ENCODE measurements at regions not wholly inside any gene's neighbourhood (a gene's known extent, or its start where the extent isn't known, plus 50 kb on each side); places are given as distances from the start of the nearest gene placed in this dataset.

DNA sequence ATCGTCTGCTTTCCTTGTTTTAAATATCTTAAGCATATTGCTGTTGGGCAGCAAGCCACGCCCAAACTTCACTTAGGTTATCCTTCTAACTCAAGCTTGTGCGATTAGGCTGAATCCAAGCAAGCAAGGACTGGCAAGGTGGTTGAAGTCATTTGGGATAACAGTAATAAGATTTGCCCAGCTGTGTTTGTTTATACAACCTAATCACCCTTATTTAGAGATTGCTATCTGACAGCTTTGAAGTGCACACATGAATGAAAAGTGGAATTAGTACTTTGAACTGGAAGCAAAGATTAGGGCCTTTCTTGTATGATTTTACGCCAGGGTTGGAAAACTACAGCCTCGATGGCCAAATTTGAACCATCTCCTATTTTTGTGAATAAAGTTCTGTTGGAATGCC, 182.1 kb downstream of the ASB9 start:
- no peak for DNase-seq
- Mint-ChIP-seq H3K36me3 (ENCODE audit: insufficient read depth in 2 of 2) (no peaks in the 10 kb centered on the region), H3K9me3 (no peaks in the 10 kb centered on the region), H3K27ac (no peak overlapping the region), H3K4me1 (ENCODE audit: low read depth) (no peaks in the 10 kb centered on the region), H3K27me3 (ENCODE audit: low read depth) (peaks cover 26% of the 10 kb centered on the region), H3K4me3 (no peak overlapping the region)
- no peak for ATAC-seq (replicated peaks in 1 of 2)

DNA sequence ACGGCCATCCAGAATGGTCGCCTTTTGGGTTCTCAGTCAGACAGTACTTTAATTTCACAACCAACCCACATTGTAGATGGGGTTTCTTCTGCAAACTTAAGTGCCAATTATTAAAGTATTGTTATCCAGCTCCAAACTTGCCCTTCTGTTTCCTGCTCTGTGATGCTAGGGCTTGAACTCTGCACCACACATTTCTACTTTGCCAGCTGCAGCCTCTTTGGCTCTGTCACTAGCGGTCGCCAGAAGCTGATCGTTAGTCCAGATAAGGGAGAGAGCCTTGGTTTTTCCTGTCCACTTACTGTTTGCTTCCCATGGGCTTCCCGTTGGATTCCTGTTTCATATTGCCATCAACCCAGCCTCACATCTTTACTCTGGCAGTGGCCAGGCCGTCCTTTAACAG, 196.6 kb downstream of the ASB9 start:
- H3K4me3 Mint-ChIP-seq: no peak overlapping the region
- peaks cover 22% of the 10 kb centered on the region for H3K27me3 Mint-ChIP-seq (ENCODE audit: low read depth)
- no peaks in the 10 kb centered on the region for H3K36me3 Mint-ChIP-seq (ENCODE audit: insufficient read depth in 2 of 2)
- H3K27ac Mint-ChIP-seq: no peak overlapping the region
- H3K9me3 Mint-ChIP-seq: peaks cover 0 to 1% of the 10 kb centered on the region in 2 donors
- H3K4me1 Mint-ChIP-seq (ENCODE audit: low read depth): no peaks in the 10 kb centered on the region
- DNase-seq (no peak), ATAC-seq (replicated peaks in 1 of 2) (no peak)

DNA sequence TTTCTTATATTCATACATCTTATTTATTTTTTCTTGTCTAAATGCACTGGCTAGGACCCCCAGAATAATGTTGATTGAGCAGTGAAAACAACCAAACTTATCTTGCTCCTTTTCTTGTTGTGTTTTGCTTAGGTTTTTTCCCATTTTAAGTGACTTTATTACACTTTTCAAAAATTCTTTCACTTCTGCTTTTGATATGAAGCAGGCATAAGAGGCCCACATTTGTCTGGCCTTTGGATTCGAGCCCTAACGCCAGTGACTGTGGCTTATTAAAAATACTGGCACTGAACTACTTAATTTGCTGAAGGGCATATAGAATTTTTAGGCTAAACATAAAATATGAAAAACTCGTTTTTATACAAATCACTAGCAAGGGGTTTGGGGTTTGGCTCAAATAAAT, 197.0 kb downstream of the ASB9 start:
- ATAC-seq (replicated peaks in 1 of 2): no peak
- Mint-ChIP-seq H3K9me3 (no peaks in the 10 kb centered on the region), H3K36me3 (ENCODE audit: insufficient read depth in 2 of 2) (no peaks in the 10 kb centered on the region), H3K27ac (no peak overlapping the region), H3K27me3 (ENCODE audit: low read depth) (peaks cover 22% of the 10 kb centered on the region), H3K4me3 (no peak overlapping the region), H3K4me1 (ENCODE audit: low read depth) (no peaks in the 10 kb centered on the region)
- no peak for DNase-seq

DNA sequence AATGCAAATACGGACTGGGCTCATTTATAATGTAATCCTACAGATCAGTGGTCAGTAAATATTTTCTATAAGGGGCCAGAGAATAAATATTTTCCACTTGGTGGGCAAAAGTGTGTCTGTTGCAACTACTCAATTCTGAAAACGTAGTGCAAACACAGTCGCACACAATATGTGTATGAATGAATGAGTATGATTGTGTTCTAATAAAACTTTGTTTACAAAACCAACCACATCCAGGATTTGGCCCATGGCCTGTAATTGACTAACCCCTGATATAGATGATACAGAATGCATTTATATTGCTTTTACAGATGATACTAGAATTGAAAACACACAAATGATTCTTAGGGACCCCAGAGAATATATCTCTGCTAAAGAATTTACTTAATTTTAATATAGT, 197.6 kb downstream of the ASB9 start:
- ATAC-seq (replicated peaks in 1 of 2) (no peak), DNase-seq (no peak)
- Mint-ChIP-seq H3K27ac (no peak overlapping the region), H3K27me3 (ENCODE audit: low read depth) (peaks cover 22% of the 10 kb centered on the region), H3K4me1 (ENCODE audit: low read depth) (no peaks in the 10 kb centered on the region), H3K36me3 (ENCODE audit: insufficient read depth in 2 of 2) (no peaks in the 10 kb centered on the region), H3K4me3 (no peak overlapping the region), H3K9me3 (no peaks in the 10 kb centered on the region)

DNA sequence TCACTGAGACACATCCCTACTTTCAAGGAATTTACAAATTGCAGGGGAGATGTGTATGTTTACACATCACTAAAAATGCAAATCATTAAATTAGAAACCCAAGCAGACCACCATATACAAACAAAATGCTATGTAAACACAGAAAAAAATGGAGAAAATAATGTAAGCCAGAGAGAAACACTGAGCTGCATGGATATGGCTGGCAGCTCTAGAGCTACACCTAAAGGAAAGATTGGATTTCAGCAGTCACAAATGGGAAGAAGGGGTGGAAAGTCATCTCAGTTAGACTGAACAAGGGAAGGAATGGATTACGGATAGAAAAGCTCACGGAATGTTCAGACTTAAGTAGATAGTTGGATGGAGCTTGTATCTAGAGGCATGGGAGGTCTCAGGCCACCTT, 186.3 kb downstream of the MOSPD2 start:
- peaks cover 18% of the 10 kb centered on the region for H3K27me3 Mint-ChIP-seq (ENCODE audit: low read depth)
- DNase-seq (no peak), ATAC-seq (replicated peaks in 1 of 2) (no peak)
- no peaks in the 10 kb centered on the region for H3K4me1 Mint-ChIP-seq (ENCODE audit: low read depth)
- H3K4me3 Mint-ChIP-seq: no peak overlapping the region
- H3K27ac Mint-ChIP-seq: no peak overlapping the region
- peaks cover 0 to 5% of the 10 kb centered on the region in 2 donors for H3K36me3 Mint-ChIP-seq (ENCODE audit: insufficient read depth in 2 of 2)
- H3K9me3 Mint-ChIP-seq: no peaks in the 10 kb centered on the region

DNA sequence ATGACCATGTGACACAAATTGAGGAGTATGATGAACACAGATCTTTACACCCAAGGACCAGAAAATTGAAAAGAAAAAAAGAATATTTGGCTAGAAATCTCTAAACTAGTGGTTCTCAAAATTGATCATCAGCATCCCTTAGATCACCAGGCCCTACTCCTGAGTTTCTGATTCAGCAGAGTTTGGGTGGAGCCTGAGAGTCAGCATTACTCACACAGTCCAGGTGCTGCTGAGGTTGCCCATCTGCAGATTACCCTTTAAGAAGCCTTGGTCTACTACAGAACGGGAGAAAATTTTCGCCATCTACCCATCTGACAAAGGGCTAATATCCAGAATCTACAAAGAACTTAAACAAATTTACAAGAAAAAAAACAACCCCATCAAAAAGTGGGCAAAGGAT, 182.8 kb downstream of the MOSPD2 start:
- H3K9me3 Mint-ChIP-seq: peaks cover 0 to 3% of the 10 kb centered on the region in 2 donors
- no peak overlapping the region for H3K27ac Mint-ChIP-seq
- no peak overlapping the region for H3K4me3 Mint-ChIP-seq
- peaks cover 13% of the 10 kb centered on the region for H3K27me3 Mint-ChIP-seq (ENCODE audit: low read depth)
- no peak for ATAC-seq (replicated peaks in 1 of 2)
- H3K4me1 Mint-ChIP-seq (ENCODE audit: low read depth): no peaks in the 10 kb centered on the region
- H3K36me3 Mint-ChIP-seq (ENCODE audit: insufficient read depth in 2 of 2): peaks cover 2 to 5% of the 10 kb centered on the region in 2 donors
- DNase-seq: no peak

DNA sequence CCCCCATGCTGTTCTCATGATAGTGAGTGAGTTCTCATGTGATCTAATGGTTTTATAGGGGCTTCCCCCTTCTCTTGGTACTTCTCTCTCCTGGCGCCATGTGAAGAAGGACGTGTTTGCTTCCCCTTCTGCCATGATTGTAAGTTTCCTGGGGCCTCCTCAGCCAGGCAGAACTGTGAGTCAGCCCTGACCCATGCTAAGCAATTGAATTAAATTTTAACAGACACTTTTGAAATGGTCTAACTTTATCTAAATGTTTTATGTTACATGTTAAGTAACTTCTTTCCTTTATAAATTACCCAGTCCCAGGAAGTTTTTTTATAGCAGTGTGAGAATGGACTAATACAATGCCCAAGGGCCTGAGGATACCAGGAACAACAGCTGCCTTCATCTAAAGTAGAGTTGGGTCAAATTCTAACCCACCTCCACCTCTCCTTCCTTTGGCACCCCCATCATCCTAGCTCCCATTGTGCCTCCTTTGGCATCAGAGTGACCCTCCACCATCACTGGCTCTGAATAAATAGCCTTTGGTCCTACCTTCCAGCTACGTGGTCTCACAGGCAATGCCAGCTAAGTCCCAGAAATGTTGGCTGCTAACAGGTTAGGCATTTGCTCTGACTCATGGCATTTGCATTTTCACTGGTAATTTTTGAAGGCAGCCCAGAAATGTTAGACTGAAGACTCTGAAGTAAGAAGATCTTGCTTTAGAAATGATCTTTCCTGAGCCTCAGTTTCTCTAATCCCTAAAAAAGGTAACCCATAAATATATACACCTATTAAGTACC, 182.1 kb downstream of the MOSPD2 start:
- peaks cover 13% of the 10 kb centered on the region for H3K27me3 Mint-ChIP-seq (ENCODE audit: low read depth)
- no peak overlapping the region for H3K27ac Mint-ChIP-seq
- H3K9me3 Mint-ChIP-seq: peaks cover 0 to 3% of the 10 kb centered on the region in 2 donors
- no peak for ATAC-seq (replicated peaks in 1 of 2)
- DNase-seq: no peak
- H3K4me1 Mint-ChIP-seq (ENCODE audit: low read depth): no peaks in the 10 kb centered on the region
- peaks cover 2 to 5% of the 10 kb centered on the region in 2 donors for H3K36me3 Mint-ChIP-seq (ENCODE audit: insufficient read depth in 2 of 2)
- H3K4me3 Mint-ChIP-seq: no peak overlapping the region

DNA sequence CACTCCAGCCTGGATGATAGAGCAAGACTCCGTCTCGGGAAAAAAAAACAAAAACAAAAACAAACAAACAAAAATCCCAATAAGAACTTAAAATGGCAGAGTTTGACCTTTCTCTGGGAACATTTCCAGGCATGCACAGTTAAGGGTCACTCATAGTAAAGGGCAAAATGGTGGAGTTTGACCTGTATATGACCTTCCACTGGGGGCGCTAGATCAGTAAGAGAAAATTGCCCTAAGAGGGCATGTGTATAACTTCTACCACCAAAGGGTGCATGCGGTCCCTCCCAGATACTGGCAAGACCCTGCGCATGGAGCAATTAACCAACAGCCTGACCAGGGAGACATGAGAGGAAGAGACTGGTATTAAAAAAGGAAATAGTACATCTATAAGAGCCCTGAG, 177.2 kb downstream of the MOSPD2 start:
- Mint-ChIP-seq H3K27me3 (ENCODE audit: low read depth) (peaks cover 8% of the 10 kb centered on the region), H3K36me3 (ENCODE audit: insufficient read depth in 2 of 2) (peaks cover 3% of the 10 kb centered on the region in 2 donors), H3K4me3 (no peak overlapping the region), H3K27ac (no peak overlapping the region), H3K4me1 (ENCODE audit: low read depth) (no peaks in the 10 kb centered on the region), H3K9me3 (peaks cover 0 to 3% of the 10 kb centered on the region in 2 donors)
- no peak for DNase-seq
- no peak for ATAC-seq (replicated peaks in 1 of 2)

DNA sequence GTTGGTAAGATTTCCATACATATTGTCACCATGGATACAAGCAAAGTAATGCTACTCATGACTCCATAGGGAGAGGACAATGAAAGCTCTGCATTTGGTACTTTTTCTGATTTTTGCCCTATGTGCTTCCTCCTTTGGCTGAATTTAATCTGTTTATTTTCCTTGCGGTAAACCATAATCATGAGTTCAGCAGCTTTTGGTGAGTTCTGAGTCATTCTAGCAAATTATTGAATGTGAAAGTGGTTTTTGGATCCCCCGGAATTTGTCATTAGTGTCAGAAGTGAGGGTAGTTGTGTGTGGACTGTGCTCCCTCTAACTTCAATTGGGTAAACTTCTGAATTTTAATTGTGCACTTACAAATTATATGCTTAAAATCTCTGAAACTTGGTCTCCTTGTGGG, 170.3 kb downstream of the MOSPD2 start:
- Mint-ChIP-seq H3K27me3 (ENCODE audit: low read depth) (no peaks in the 10 kb centered on the region), H3K9me3 (no peaks in the 10 kb centered on the region), H3K36me3 (ENCODE audit: insufficient read depth in 2 of 2) (no peaks in the 10 kb centered on the region), H3K4me3 (no peak overlapping the region), H3K4me1 (ENCODE audit: low read depth) (no peaks in the 10 kb centered on the region), H3K27ac (no peak overlapping the region)
- DNase-seq (peak in 1 of 2 donors; percentile 1), ATAC-seq (replicated peaks in 1 of 2) (peak; percentile 45 to 79)

DNA sequence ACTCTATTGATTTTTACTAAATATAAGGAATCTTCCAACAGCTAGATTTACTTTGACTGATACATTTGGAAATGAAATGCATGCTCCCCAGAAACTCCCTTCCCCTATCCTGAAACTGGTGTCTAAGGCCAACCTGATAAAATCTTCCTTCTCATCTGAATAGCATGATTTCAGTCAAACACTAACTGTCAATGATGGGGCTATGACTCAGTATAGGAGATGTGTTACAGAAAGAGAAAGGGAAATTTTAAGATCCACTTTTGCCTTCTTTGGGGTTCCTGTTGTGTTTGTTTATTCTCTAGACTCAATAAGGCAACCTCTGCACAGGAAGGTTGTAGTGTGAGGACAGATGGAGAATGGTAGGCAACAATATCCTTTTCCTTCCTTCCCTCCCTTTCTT, 160.7 kb downstream of the MOSPD2 start:
- Mint-ChIP-seq H3K9me3 (peaks cover 2% of the 10 kb centered on the region in 2 donors), H3K27ac (no peak overlapping the region), H3K4me3 (peak overlapping the region; percentile 20 to 30), H3K36me3 (ENCODE audit: insufficient read depth in 2 of 2) (peaks cover 0 to 2% of the 10 kb centered on the region in 2 donors), H3K27me3 (ENCODE audit: low read depth) (peaks cover 14% of the 10 kb centered on the region), H3K4me1 (ENCODE audit: low read depth) (peaks cover 15% of the 10 kb centered on the region)
- no peak for DNase-seq
- peak; percentile 84 to 87 for ATAC-seq (replicated peaks in 1 of 2)

DNA sequence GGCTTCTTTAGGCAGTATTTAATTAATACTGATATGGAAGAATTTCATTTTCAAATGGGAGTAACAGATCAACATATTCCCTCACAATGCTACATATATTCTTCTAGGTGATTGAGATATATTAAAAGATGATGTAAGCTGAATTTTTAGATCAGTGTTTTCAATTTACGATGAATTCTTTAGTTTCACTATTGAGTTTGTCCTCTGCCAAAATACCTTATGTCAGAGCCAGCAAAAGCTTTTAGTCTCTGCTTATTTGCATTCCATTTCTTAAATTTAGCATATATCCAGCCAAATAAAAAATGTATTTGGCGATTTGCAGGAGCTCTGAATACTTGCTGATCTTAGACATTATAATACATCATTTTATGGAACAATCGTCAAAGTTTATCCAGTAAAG, 144.3 kb downstream of the MOSPD2 start:
- DNase-seq (no peak), ATAC-seq (replicated peaks in 1 of 2) (no peak)
- Mint-ChIP-seq H3K9me3 (no peaks in the 10 kb centered on the region), H3K4me1 (ENCODE audit: low read depth) (no peaks in the 10 kb centered on the region), H3K27ac (no peak overlapping the region), H3K36me3 (ENCODE audit: insufficient read depth in 2 of 2) (no peaks in the 10 kb centered on the region), H3K27me3 (ENCODE audit: low read depth) (no peaks in the 10 kb centered on the region), H3K4me3 (no peak overlapping the region)

DNA sequence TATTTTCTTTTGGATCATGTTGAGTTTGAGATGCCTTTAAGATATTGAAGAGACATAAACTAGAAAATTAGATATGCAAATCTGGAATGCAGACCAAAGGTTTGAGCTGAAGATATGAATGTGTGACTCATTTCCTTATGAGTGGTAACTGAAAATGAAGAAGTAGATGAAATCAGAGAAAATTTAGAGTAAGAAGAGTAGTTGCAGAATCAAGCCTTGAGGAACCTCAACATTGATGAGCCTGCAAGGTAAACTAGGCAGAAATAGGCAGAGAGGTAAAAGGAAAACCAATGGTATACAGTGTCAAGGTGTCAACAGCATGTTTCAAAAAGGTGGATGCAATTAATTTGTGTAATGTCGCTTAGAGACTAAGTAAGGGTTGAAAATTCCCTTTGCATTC, 142.8 kb downstream of the MOSPD2 start:
- Mint-ChIP-seq H3K9me3 (no peaks in the 10 kb centered on the region), H3K36me3 (ENCODE audit: insufficient read depth in 2 of 2) (no peaks in the 10 kb centered on the region), H3K4me3 (no peak overlapping the region), H3K4me1 (ENCODE audit: low read depth) (no peaks in the 10 kb centered on the region), H3K27ac (no peak overlapping the region), H3K27me3 (ENCODE audit: low read depth) (no peaks in the 10 kb centered on the region)
- DNase-seq: no peak
- ATAC-seq (replicated peaks in 1 of 2): peak; percentile 39 to 65

DNA sequence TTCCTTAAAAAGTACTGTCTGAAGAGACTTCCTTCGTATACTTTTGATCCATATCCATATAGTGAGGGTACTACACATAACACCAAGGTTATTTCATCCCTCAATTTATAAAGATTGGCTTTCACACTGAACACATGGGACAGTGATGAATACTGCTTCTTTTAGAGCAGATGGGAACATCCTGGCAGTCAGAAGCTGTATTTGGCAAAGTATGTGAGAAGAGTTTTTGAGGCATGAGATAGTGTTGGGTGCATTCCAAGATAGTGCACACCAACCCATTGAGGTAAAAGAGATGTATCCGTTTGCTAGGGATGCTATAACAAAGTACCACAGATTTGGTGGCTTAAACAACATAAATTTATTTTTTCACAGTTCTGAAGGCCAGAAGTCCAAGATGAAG, 141.1 kb downstream of the MOSPD2 start:
- no peaks in the 10 kb centered on the region for H3K36me3 Mint-ChIP-seq (ENCODE audit: insufficient read depth in 2 of 2)
- no peak for DNase-seq
- H3K4me1 Mint-ChIP-seq (ENCODE audit: low read depth): no peaks in the 10 kb centered on the region

DNA sequence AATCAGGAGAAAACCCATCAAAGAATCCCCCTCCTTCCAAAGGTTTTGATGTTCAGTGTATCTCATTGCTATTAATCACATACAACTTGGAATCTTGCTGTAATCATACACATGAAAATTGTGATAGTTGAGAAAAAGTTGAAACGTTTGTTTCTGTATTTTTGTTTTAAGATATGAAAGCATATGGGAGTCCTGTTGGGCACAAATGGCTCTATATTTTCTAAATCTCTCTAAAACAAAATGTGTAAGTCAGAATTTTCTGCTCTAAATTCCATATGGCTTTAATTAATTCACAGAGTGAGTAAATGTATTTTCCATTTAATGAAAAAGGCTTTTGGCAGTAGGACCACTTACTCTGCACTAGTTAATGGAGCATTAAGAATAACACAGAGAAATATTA, 140.2 kb downstream of the MOSPD2 start:
- Mint-ChIP-seq H3K4me3 (no peak overlapping the region), H3K9me3 (no peaks in the 10 kb centered on the region), H3K27me3 (ENCODE audit: low read depth) (no peaks in the 10 kb centered on the region), H3K27ac (no peak overlapping the region), H3K4me1 (ENCODE audit: low read depth) (no peaks in the 10 kb centered on the region), H3K36me3 (ENCODE audit: insufficient read depth in 2 of 2) (no peaks in the 10 kb centered on the region)
- ATAC-seq (replicated peaks in 1 of 2) (no peak), DNase-seq (no peak)

More for the DNA sequence above, 141.1 kb downstream of the MOSPD2 start:
- Mint-ChIP-seq H3K9me3 (no peaks in the 10 kb centered on the region), H3K27ac (no peak overlapping the region), H3K27me3 (ENCODE audit: low read depth) (no peaks in the 10 kb centered on the region), H3K4me3 (no peak overlapping the region)
- no peak for ATAC-seq (replicated peaks in 1 of 2)

All from activated T-cell treated with anti-CD3 and anti-CD28 coated beads, Interleukin-2, amount 50 U/mL, for 72 hours (primary cell).